ENCODE measurements at regions not wholly inside any gene's neighbourhood (a gene's known extent, or its start where the extent isn't known, plus 50 kb on each side); places are given as distances from the start of the nearest gene placed in this dataset.
"Not testable (repeated sequence)": the region's sequence is repeated elsewhere in the genome, so short reads cannot be mapped to it uniquely, and the experiment has no call there.

- DNase-seq = no peak
These were observed 165.1 kb upstream of the TNRC6C start for GRCh38 chr17:77793146-77793970.

GRCh38 chr17:77793971-77794235, 164.6 kb upstream of the TNRC6C start:
- DNase-seq = no peak

- DNase-seq = no peak
These were observed 163.7 kb upstream of the TNRC6C start for GRCh38 chr17:77794846-77795245.

GRCh38 chr17:77795685-77796084, 162.8 kb upstream of the TNRC6C start:
- no peak for DNase-seq

GRCh38 chr17:77796176-77796860, 162.2 kb upstream of the TNRC6C start:
- DNase-seq = no peak

GRCh38 chr17:77798031-77798430, 160.5 kb upstream of the TNRC6C start:
- no peak for DNase-seq

- DNase-seq = no peak
These were observed 160.0 kb upstream of the TNRC6C start for GRCh38 chr17:77798481-77798880.

- no peak for DNase-seq
These were observed 157.7 kb upstream of the TNRC6C start for GRCh38 chr17:77800816-77801215.

- DNase-seq = no peak
These were observed 156.8 kb upstream of the TNRC6C start for GRCh38 chr17:77801545-77802332.

GRCh38 chr17:77802333-77802615, 156.2 kb upstream of the TNRC6C start:
- DNase-seq = no peak

- peak; percentile 88 for DNase-seq
These were observed 155.7 kb upstream of the TNRC6C start for GRCh38 chr17:77802811-77803220.

- no peak for DNase-seq
These were observed 154.8 kb upstream of the TNRC6C start for GRCh38 chr17:77803726-77804125.

- no peak for DNase-seq
These were observed 153.6 kb upstream of the TNRC6C start for GRCh38 chr17:77804796-77805426.

- not testable (repeated sequence) for DNase-seq
These were observed 152.5 kb upstream of the TNRC6C start for GRCh38 chr17:77805970-77806369.

GRCh38 chr17:77807051-77807745, 151.3 kb upstream of the TNRC6C start:
- no peak for DNase-seq

GRCh38 chr17:77807746-77808441, 150.6 kb upstream of the TNRC6C start:
- DNase-seq = no peak

- DNase-seq = no peak
These were observed 149.6 kb upstream of the TNRC6C start for GRCh38 chr17:77808686-77809425.

- DNase-seq = no peak
These were observed 148.7 kb upstream of the TNRC6C start for GRCh38 chr17:77809814-77810213.

- DNase-seq = no peak
These were observed 148.0 kb upstream of the TNRC6C start for GRCh38 chr17:77810536-77810935.

- no peak for DNase-seq
These were observed 147.0 kb upstream of the TNRC6C start for GRCh38 chr17:77811521-77811920.

Measured in renal pelvis (tissue), 1 donor.